HUES48 (cell line): ENCODE measurements at regions not wholly inside any gene's neighbourhood (a gene's known extent, or its start where the extent isn't known, plus 50 kb on each side); places are given as distances from the start of the nearest gene placed in this dataset.

Experiments
- H3K27ac ChIP-seq: one replicate; pipeline ENCODE4 v1.7.0; 2013; ENCODE audit warnings: low read depth, low read length, inconsistent platforms
- H3K27me3 ChIP-seq: 2 replicates; pipeline ENCODE4 v1.6.1; 2013; ENCODE audit warnings: mild to moderate bottlenecking, low read length; ENCODE audit not compliant: control insufficient read depth, insufficient read depth
- H3K36me3 ChIP-seq: 2 replicates; pipeline ENCODE4 v1.6.1; 2013; ENCODE audit warnings: low read length; ENCODE audit not compliant: control insufficient read depth, insufficient read depth
- H3K4me1 ChIP-seq: 2 replicates; pipeline ENCODE4 v1.6.1; 2013; ENCODE audit warnings: mild to moderate bottlenecking, low read length; ENCODE audit not compliant: control insufficient read depth, insufficient read depth
- H3K4me3 ChIP-seq: 2 replicates; pipeline ENCODE4 v1.5.1; 2013; ENCODE audit warnings: mild to moderate bottlenecking, low read depth, low read length
- H3K9ac ChIP-seq: 2 replicates; pipeline ENCODE4 v1.6.1; 2013; ENCODE audit warnings: mild to moderate bottlenecking, low read depth, low read length, moderate library complexity
- H3K9me3 ChIP-seq: 2 replicates; pipeline ENCODE4 v1.6.1; 2013; ENCODE audit warnings: low read length; ENCODE audit not compliant: control insufficient read depth, insufficient read depth

DNA sequence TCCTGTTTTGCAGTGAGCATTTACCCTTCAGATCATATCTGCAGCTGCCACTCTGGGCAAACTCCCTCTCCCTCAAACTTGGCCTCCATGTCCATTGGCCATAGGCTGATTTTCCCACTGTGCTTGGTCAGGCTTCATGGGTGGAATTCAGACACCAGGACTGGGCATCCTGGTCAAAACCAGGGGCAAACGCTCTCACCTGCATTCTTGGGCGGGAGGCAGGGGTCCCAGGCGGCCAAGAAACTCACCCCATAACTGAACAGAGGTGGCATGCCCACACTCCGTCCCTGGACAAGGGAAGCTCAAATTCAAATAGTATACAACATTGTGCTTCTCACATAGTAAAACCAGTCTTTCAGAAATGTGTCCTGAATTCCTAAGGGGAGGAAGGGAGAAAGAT is 81.1 kb upstream of the ZNF648 start:
- Histone ChIP-seq H3K27ac (no peak overlapping the region), H3K9me3 (no peaks in the 10 kb centered on the region), H3K27me3 (no peaks in the 10 kb centered on the region), H3K4me1 (peaks cover 15% of the 10 kb centered on the region), H3K9ac (no peak overlapping the region), H3K4me3 (no peak overlapping the region), H3K36me3 (no peaks in the 10 kb centered on the region)

DNA sequence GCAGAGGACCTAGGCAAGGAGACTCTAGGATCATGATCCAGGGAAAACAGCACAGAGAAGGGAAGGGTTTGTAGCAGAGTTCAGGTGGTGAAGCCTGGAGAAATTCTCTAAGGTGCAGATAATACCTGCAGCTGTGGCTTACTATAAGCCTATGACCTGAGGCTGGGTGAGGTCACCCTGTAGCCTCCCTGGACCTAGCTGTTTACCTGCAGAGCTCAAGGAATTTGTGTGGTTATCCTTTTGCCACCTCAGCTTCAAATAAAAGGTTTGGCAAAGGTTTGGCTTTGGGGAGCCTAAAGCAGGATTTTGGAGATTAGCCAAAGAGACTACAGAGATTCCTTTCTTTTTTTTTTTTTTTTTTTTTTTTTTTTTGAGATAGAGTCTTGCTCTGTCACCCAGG is 79.5 kb upstream of the ZNF648 start:
- Histone ChIP-seq H3K27ac (no peak overlapping the region), H3K9ac (no peak overlapping the region), H3K27me3 (no peaks in the 10 kb centered on the region), H3K4me3 (no peak overlapping the region), H3K36me3 (no peaks in the 10 kb centered on the region), H3K4me1 (peaks cover 31% of the 10 kb centered on the region), H3K9me3 (no peaks in the 10 kb centered on the region)

GRCh38 chr1:182139496-182139895 is 78.0 kb upstream of the ZNF648 start:
- H3K27ac ChIP-seq, result no peak overlapping the region

GRCh38 chr1:182137546-182137945 is 76.0 kb upstream of the ZNF648 start:
- Histone ChIP-seq H3K9me3 (peaks cover 10% of the 10 kb centered on the region), H3K36me3 (no peaks in the 10 kb centered on the region), H3K27me3 (no peaks in the 10 kb centered on the region), H3K4me1 (peaks cover 19% of the 10 kb centered on the region), H3K4me3 (no peak overlapping the region), H3K9ac (no peak overlapping the region), H3K27ac (no peak overlapping the region)

More at GRCh38 chr1:182139496-182139895, 78.0 kb upstream of the ZNF648 start:
- Histone ChIP-seq H3K36me3 (no peaks in the 10 kb centered on the region), H3K9ac (no peak overlapping the region), H3K27me3 (no peaks in the 10 kb centered on the region), H3K4me3 (no peak overlapping the region), H3K4me1 (peaks cover 33% of the 10 kb centered on the region), H3K9me3 (peaks cover 3% of the 10 kb centered on the region; the same call in 1 of the 2 replicates)

DNA sequence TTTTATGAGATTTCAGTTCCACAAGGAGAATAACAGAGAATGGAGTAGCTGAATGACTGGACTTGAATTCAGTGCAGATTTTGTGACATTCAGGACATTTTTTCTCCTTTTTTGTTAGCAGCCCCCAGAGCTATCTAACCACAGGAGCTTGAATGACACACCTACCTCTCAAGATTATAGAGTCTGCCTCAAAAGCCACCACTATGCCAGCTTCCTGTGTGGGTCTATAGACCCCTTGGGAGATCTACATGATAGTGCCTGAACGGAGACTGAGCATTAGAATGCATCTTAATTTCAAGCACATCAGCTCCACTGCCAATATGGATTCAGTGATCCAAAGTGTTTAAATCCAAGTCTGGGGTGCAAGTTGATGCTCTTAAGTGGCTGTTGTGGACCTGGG is 74.4 kb upstream of the ZNF648 start:
- H3K27ac ChIP-seq, result no peak overlapping the region

GRCh38 chr1:182134257-182134656 is 72.7 kb upstream of the ZNF648 start:
- Histone ChIP-seq H3K36me3 (no peaks in the 10 kb centered on the region), H3K27me3 (no peaks in the 10 kb centered on the region), H3K4me1 (peaks cover 19% of the 10 kb centered on the region), H3K4me3 (no peak overlapping the region), H3K9ac (no peak overlapping the region), H3K27ac (no peak overlapping the region), H3K9me3 (peaks cover 10% of the 10 kb centered on the region)

More for the DNA sequence above, 74.4 kb upstream of the ZNF648 start:
- Histone ChIP-seq H3K9me3 (peaks cover 10% of the 10 kb centered on the region), H3K4me1 (peaks cover 19% of the 10 kb centered on the region), H3K9ac (no peak overlapping the region), H3K36me3 (no peaks in the 10 kb centered on the region), H3K4me3 (no peak overlapping the region), H3K27me3 (no peaks in the 10 kb centered on the region)

GRCh38 chr1:182133181-182133580 is 71.7 kb upstream of the ZNF648 start:
- H3K27me3 ChIP-seq, result no peaks in the 10 kb centered on the region
- H3K4me1 ChIP-seq, result peaks cover 19% of the 10 kb centered on the region
- H3K36me3 ChIP-seq, result no peaks in the 10 kb centered on the region
- no peak overlapping the region for H3K4me3 ChIP-seq
- no peak overlapping the region for H3K9ac ChIP-seq
- H3K9me3 ChIP-seq, result peaks cover 10% of the 10 kb centered on the region
- H3K27ac ChIP-seq, result no peak overlapping the region

GRCh38 chr1:182129398-182129797 is 67.9 kb upstream of the ZNF648 start:
- Histone ChIP-seq H3K36me3 (no peaks in the 10 kb centered on the region), H3K27ac (no peak overlapping the region), H3K4me3 (no peak overlapping the region), H3K9ac (no peak overlapping the region), H3K27me3 (no peaks in the 10 kb centered on the region), H3K9me3 (peaks cover 7% of the 10 kb centered on the region), H3K4me1 (no peaks in the 10 kb centered on the region)

DNA sequence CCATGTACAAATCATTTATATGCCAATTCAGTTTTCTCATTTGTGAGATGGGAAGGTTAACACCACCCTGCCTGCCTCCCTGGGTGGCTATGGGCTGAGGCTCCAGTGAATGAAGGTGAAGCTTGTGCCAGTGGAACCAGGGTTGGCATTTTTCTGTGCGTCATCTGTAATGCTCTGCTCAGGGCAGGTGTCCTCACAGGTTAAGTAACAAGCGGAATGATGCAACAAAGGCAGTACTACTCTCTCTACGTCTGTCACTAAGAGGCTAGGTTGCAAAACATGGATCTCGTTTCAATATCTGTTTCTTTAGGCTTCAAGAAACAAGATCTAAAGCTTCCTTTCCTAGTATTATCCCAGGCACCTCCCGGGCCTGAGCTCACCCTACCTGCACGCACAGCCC is 67.0 kb upstream of the ZNF648 start:
- H3K27me3 ChIP-seq, result no peaks in the 10 kb centered on the region
- H3K4me3 ChIP-seq, result no peak overlapping the region
- no peaks in the 10 kb centered on the region for H3K36me3 ChIP-seq
- no peak overlapping the region for H3K9ac ChIP-seq
- H3K9me3 ChIP-seq, result no peaks in the 10 kb centered on the region
- no peak overlapping the region for H3K27ac ChIP-seq
- H3K4me1 ChIP-seq, result no peaks in the 10 kb centered on the region

GRCh38 chr1:182127656-182128055 is 66.1 kb upstream of the ZNF648 start:
- Histone ChIP-seq H3K9ac (no peak overlapping the region), H3K27me3 (no peaks in the 10 kb centered on the region), H3K4me1 (no peaks in the 10 kb centered on the region), H3K4me3 (no peak overlapping the region), H3K27ac (no peak overlapping the region), H3K9me3 (no peaks in the 10 kb centered on the region), H3K36me3 (no peaks in the 10 kb centered on the region)

- no peaks in the 10 kb centered on the region for H3K9me3 ChIP-seq
- H3K4me3 ChIP-seq, result no peak overlapping the region
- H3K9ac ChIP-seq, result no peak overlapping the region
- H3K27me3 ChIP-seq, result no peaks in the 10 kb centered on the region
- H3K4me1 ChIP-seq, result no peaks in the 10 kb centered on the region
- H3K27ac ChIP-seq, result no peak overlapping the region
- no peaks in the 10 kb centered on the region for H3K36me3 ChIP-seq
These were observed 64.8 kb upstream of the ZNF648 start for GRCh38 chr1:182126272-182126800.

- Histone ChIP-seq H3K36me3 (no peaks in the 10 kb centered on the region), H3K9me3 (no peaks in the 10 kb centered on the region), H3K4me1 (no peaks in the 10 kb centered on the region), H3K9ac (no peak overlapping the region), H3K4me3 (no peak overlapping the region), H3K27me3 (no peaks in the 10 kb centered on the region), H3K27ac (no peak overlapping the region)
These were observed 61.4 kb upstream of the ZNF648 start for GRCh38 chr1:182122913-182123260.
